ENCODE measurements at regions not wholly inside any gene's neighbourhood (a gene's known extent, or its start where the extent isn't known, plus 50 kb on each side); places are given as distances from the start of the nearest gene placed in this dataset.
A peak's percentile ranks its signal among the peaks of the same experiment; 100 is the strongest.

GRCh38 chr20:24777746-24778145 lies 171.3 kb upstream of the CST7 start:
- DNase-seq (ENCODE audit: low read depth): no peak

DNA sequence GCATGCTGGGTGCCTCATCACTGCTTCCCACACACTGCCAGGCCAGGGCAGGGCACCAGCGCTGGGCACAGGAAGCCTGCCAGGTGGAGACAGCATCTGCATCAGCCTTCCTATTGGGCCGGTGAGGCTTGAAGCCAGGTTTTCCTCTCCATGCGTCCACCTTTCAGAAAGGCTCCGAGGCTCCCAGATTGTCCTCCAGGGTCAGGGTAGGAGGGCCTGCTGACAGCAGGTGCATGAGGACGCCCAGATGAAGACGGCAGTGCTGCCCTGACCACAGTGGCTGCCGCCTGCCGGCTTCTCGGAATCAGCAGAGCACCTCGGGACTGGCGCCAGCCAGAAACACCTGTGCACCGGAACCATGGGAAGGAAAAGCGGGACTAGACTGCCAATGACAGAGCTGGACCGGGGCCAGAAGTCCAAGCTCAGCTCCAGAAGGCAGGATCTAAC lies 170.5 kb upstream of the CST7 start:
- DNase-seq (ENCODE audit: low read depth): no peak

DNA sequence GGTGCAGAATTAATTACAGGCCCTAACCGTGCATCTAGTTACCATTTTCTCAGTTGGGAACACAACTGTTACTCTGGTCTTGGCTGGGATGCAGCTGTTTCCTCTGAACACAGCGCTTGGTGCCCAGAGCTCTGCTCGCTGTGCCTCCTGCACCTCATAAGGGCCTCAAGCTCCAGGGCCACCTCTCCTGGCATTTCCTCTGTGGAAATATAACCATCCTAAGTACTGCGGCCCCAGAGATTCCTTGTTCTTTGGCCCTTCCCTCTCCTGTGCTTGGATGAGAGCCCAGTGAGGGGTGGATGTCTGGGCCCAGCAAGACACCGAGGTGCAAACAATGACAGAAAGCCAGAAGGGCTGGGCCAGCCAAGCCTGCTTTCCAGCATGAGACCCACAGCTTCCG lies 169.9 kb upstream of the CST7 start:
- no peak for DNase-seq (ENCODE audit: low read depth)

DNA sequence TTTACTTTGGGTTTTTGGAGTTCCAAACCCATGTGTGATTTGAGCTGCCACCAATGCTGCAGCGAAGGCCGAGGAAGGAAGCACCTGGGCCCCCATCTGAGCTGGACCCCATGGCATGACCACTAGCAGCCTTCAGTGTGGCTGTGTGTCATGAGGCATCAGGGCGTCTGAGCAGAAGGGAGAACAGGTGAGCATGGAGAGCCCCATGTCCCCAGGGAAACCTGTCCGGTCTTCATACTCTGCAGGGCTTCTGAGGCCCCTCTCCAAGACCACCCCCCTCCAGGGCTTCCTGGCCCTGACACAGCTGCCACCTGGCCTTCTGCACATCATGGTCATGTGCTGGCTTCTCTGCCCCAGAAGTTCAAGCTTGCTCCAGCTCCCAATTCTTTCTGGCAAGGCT lies 169.1 kb upstream of the CST7 start:
- no peak for DNase-seq (ENCODE audit: low read depth)

- DNase-seq (ENCODE audit: low read depth): no peak
Measured at GRCh38 chr20:24780674-24781417, 168.2 kb upstream of the CST7 start.

DNA sequence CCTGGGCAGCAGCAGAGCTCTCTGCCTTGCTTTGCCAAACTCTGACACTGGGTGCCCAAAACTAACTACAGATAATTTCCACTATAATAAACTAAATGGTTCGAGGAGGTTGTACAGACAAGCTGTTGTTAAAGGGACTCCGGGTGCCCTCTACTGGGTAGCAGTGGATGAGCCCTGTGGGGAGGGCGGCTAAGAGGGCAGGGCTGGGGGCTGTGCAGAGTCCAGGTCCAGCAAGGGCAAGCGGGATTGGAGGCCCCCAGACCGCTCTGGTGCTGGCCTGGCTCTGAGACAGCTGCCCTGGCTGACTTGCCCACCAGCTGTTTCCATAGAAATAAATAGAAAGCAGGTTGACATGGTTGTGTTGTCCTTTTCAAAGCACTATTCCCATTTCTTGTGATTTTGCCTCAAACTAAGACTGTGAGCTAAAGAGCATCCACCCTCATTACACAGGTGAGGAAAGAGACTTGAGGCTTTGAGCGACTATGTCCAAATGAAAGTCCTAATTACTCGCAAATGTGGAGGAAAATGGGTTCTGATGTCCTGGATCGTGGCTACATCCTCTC lies 167.6 kb upstream of the CST7 start:
- peak; percentile 21 for DNase-seq (ENCODE audit: low read depth)

GRCh38 chr20:24782301-24782700 lies 166.8 kb upstream of the CST7 start:
- DNase-seq (ENCODE audit: low read depth): no peak

GRCh38 chr20:24782801-24783630 lies 166.1 kb upstream of the CST7 start:
- no peak for DNase-seq (ENCODE audit: low read depth)

- DNase-seq (ENCODE audit: low read depth): no peak
Measured at GRCh38 chr20:24783631-24784492, 165.2 kb upstream of the CST7 start.

DNA sequence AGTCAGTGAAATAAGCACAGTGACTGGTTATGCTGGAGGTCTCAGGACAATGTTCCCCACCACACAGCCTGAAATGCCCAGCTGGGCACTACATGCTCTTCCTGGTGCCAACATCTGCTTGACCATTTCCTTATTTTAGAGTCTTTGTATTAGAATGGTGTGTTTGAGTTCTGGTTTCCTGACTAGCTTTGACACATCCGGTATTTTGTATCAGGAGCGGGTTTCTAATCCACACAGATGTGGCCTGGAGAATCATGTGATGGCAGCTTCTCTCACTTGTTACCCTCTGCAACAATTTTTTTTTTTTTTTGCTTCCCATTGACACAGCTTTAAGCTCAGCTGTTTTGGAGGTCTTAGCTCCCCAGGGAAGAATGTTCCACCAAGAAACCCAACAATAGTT lies 164.5 kb upstream of the CST7 start:
- no peak for DNase-seq (ENCODE audit: low read depth)

- DNase-seq (ENCODE audit: low read depth): peak; percentile 36
Measured at GRCh38 chr20:24785141-24786110, 163.6 kb upstream of the CST7 start.

DNA sequence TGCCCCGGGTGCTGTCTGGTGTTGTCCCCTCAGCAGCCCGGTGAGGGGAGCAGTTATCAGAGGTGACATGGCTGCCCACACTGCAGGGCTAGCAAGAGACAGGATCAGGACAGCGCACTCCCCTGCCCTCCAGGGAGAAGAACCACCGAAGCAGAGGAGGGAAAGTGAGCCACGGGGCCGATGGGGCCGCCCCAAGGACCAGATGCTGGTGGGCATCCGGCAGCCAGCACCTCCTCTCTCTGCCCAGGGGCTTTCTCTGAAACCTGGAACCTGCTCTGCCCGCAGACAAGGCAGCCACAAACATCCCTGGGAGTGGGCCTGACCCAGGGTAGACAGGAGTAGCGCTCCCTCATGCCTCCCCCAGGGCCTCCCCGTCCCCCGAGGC lies 163.0 kb upstream of the CST7 start:
- DNase-seq (ENCODE audit: low read depth): no peak

DNA sequence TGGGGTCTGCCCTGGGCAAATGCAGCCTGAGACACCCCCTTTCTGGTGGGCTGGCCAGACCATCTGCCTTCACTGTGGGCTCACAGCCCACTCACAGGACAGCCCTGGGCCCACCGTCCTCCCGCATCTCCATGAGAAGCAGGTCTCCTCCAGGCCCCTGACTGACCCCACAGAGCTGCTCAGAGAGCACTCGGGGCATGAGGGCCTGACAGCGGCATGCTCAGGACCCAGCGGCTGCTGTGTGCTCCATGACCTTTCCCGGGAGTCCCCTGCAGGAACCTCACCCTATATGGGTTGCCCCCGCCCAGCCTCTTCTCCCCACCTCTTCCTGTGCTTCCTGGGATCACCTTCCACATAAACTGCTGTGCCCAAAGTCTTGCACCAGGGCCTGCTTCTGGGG lies 162.4 kb upstream of the CST7 start:
- no peak for DNase-seq (ENCODE audit: low read depth)

GRCh38 chr20:24787071-24787470 lies 162.0 kb upstream of the CST7 start:
- DNase-seq (ENCODE audit: low read depth): no peak

DNA sequence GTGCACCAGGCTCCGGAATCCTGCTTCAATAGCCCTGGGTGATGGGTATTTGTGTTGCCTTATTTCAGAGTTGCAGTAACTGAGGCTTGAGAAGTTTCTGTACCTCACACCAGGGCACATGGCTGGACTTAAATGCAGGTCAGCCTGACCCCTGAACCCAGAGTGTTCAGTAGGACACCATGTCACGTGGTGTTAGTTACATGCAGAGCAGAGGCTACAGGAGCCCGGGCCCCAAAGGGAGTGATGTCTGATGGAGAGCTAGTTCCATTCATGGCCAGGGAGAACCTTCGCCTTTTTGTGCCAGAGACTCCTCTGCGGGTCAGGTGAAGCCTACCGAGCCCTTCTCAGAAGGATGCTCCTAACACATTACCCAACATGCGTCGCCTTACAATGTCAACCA lies 161.4 kb upstream of the CST7 start:
- DNase-seq (ENCODE audit: low read depth): no peak

GRCh38 chr20:24789877-24790276 lies 159.2 kb upstream of the CST7 start:
- no peak for DNase-seq (ENCODE audit: low read depth)

- DNase-seq (ENCODE audit: low read depth): no peak
Measured at GRCh38 chr20:24790746-24791283, 158.3 kb upstream of the CST7 start.

GRCh38 chr20:24791953-24792352 lies 157.1 kb upstream of the CST7 start:
- DNase-seq (ENCODE audit: low read depth): no peak

GRCh38 chr20:24792641-24793495 lies 156.2 kb upstream of the CST7 start:
- no peak for DNase-seq (ENCODE audit: low read depth)

All from LHCN-M2 (cell line).